Prostate gland (tissue), 2 donors: ENCODE measurements at regions not wholly inside any gene's neighbourhood (a gene's known extent, or its start where the extent isn't known, plus 50 kb on each side); places are given as distances from the start of the nearest gene placed in this dataset.

Experiments used
- POLR2AphosphoS5 ChIP-seq: sonication (generic); formaldehyde crosslinking; IDR thresholded peaks from one replicate; pipeline ENCODE4 v1.6.1; 2017; ENCODE audit warnings: antibody characterized with exemption
- TF ChIP-seq, protein P1 (sequence below), 4 experiments: fragments of 200-600 bp in 2 of 4; fragments of 450-650 bp in 2 of 4; sonication (generic) in 2 of 4; IDR thresholded peaks; 1 replicate in 3 of 4; 2 replicates in 1 of 4; pipeline ENCODE4 v1.5.1; 2016 to 2019; ENCODE audit warnings: antibody characterized with exemption in 4 of 4, mild to moderate bottlenecking in 2 of 4, moderate library complexity in 2 of 4

- TF ChIP-seq, protein P1, sequence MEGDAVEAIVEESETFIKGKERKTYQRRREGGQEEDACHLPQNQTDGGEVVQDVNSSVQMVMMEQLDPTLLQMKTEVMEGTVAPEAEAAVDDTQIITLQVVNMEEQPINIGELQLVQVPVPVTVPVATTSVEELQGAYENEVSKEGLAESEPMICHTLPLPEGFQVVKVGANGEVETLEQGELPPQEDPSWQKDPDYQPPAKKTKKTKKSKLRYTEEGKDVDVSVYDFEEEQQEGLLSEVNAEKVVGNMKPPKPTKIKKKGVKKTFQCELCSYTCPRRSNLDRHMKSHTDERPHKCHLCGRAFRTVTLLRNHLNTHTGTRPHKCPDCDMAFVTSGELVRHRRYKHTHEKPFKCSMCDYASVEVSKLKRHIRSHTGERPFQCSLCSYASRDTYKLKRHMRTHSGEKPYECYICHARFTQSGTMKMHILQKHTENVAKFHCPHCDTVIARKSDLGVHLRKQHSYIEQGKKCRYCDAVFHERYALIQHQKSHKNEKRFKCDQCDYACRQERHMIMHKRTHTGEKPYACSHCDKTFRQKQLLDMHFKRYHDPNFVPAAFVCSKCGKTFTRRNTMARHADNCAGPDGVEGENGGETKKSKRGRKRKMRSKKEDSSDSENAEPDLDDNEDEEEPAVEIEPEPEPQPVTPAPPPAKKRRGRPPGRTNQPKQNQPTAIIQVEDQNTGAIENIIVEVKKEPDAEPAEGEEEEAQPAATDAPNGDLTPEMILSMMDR (IDR thresholded peaks at IDR 0.05), result no peak
- TF ChIP-seq POLR2AphosphoS5, result no peak
These were observed 95.7 kb upstream of the IL15 start for GRCh38 chr4:141540643-141541042.
